Psoas muscle (tissue), 7 donors: ENCODE measurements at regions not wholly inside any gene's neighbourhood (a gene's known extent, or its start where the extent isn't known, plus 50 kb on each side); places are given as distances from the start of the nearest gene placed in this dataset.

Source experiments
- ATAC-seq, 4 donors: fragments of 200-7000 bp; cut with Tn5 transposase; one replicate each; pipeline ENCODE4 v1.9.1; 2020; ENCODE audit warnings: moderate library complexity in 3 of 4, mild to moderate bottlenecking in 2 of 4
- DNase-seq, 2 donors: peaks; one replicate each; pipeline ENCODE4 v3.0.0-alpha.2; 2020
- H3K27ac ChIP-seq: fragments of 200-600 bp; one replicate; pipeline ENCODE4 v1.8.0; 2022
- H3K27me3 ChIP-seq, 3 donors: fragments of 200-600 bp in 1 of 3; one replicate each; pipeline versions ENCODE4 v1.6.1 to v1.8.0; 2013 to 2022; ENCODE audit warnings: low read length in 2 of 3, mild to moderate bottlenecking in 2 of 3, moderate library complexity in 1 of 3; ENCODE audit not compliant: insufficient read depth in 3 of 3
- H3K36me3 ChIP-seq, 2 donors: fragments of 200-600 bp in 1 of 2; one replicate each; pipeline versions ENCODE4 v1.6.1 to v1.8.0; 2013 to 2022; ENCODE audit warnings: low read depth in 1 of 2, mild to moderate bottlenecking in 1 of 2, moderate library complexity in 1 of 2; ENCODE audit not compliant: insufficient read depth in 1 of 2
- H3K4me1 ChIP-seq: fragments of 200-600 bp; one replicate; pipeline ENCODE4 v1.8.0; 2022
- H3K4me3 ChIP-seq: fragments of 200-600 bp; one replicate; pipeline ENCODE4 v1.8.0; 2022; ENCODE audit warnings: mild to moderate bottlenecking
- H3K9me3 ChIP-seq: fragments of 200-600 bp; one replicate; pipeline ENCODE4 v1.8.0; 2022
- WGBS, 3 donors: extraction: QIAGEN DNeasy Blood & Tissue Kit; methylation state at CpG; one replicate each; pipeline versions ENCODE4 v1.1.6 to v1.1.7; 2013; 5-methylcytosine and 5-hydroxymethylcytosine counted together
- intact Hi-C, 2 donors: fragments of 100-400 bp; cut with DNase I; formaldehyde crosslinking; loops; one replicate each; pipeline versions ENCODE4 v1.11.0 to v1.14.2; 2022
- TF ChIP-seq, protein P1 (sequence below): fragments of 200-600 bp; IDR thresholded peaks from one replicate; pipeline ENCODE4 v1.8.0; 2022; ENCODE audit warnings: antibody characterized with exemption
- donor health status: healthy with polysubstance abuse.
- donor health status: DM: no; HTN: no; CAD: no; lungs with moderate emphysema.
- donor health status: Bipolar disorder and iron deficiency.
- donor health status: healthy.
- donor health status: DM: yes; HTN: yes; CAD: no.
- donor health status: DM: no; HTN: no; CAD: no.
- donor health status: DM: yes; HTN: yes; CAD: no.

DNA sequence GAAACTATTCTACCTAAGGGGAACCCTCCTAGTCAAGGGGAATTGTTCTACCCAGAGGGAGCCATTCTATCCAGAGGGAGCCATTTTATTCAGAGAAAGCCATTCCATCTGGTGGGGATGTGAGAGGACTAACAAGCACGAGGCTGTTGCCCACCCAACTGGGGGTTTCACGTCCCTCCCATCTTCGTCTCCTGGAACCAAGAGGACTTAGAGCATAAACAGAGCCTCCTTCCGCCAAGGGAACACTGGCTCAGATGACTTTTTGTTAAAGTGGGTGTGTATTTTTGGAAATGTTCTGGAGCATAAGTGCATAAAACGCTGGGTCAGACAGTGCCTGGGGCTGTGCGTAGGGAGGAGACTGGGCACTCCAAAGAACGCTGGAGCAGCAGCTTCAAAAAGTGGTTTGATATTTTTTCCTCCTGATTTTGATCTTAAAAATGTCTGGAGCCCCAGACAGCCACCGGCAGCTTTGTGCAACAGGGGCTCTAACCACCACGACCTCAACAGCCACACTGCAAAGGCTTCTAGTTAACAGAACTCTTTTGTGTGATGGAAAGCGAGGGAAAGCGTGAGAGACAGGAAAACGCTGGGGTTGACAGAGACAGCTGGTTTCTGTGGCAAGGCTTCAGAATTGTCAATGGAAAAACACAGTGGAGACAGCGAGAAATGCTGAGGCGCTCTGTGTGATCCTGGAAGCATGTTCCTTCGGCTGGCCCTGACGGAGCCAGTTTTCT is 363.6 kb upstream of the CAMK1G start:
- no peaks in the 10 kb centered on the region for H3K9me3 ChIP-seq
- no peak overlapping the region for H3K27ac ChIP-seq
- intact Hi-C loops = no loop called here
- no peaks in the 10 kb centered on the region for H3K36me3 ChIP-seq
- WGBS, 3 donors = 25 to 35% (median 28%) methylated on average over 16 of the region's 16 CpGs
- ATAC-seq (no peak), DNase-seq (no peak)
- TF ChIP-seq, protein P1, sequence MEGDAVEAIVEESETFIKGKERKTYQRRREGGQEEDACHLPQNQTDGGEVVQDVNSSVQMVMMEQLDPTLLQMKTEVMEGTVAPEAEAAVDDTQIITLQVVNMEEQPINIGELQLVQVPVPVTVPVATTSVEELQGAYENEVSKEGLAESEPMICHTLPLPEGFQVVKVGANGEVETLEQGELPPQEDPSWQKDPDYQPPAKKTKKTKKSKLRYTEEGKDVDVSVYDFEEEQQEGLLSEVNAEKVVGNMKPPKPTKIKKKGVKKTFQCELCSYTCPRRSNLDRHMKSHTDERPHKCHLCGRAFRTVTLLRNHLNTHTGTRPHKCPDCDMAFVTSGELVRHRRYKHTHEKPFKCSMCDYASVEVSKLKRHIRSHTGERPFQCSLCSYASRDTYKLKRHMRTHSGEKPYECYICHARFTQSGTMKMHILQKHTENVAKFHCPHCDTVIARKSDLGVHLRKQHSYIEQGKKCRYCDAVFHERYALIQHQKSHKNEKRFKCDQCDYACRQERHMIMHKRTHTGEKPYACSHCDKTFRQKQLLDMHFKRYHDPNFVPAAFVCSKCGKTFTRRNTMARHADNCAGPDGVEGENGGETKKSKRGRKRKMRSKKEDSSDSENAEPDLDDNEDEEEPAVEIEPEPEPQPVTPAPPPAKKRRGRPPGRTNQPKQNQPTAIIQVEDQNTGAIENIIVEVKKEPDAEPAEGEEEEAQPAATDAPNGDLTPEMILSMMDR = no peak
- H3K4me3 ChIP-seq = no peak overlapping the region
- H3K27me3 ChIP-seq = peaks cover 0 to 2% (median 0%) of the 10 kb centered on the region in 3 donors
- H3K4me1 ChIP-seq = no peaks in the 10 kb centered on the region

DNA sequence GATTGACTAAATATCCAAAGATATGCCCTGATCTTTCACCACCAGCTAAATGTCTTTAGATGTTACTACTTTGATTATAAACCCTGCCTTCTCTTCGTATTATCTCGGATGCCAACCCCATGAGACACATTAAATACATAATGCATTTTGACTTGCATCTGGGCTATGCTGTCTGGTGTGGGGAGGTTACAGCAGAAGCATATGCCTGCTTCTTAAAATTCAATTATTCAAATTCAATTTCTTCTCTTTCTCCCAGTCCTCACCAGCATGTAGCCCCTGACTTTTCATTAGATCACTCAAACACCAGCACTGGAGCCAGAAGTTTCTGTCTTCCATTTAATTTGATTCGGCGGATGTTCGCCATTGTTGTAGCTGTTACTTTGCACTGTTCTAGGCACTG is 360.7 kb upstream of the CAMK1G start:
- WGBS, 3 donors = 87 to 93% (median 89%) methylated on average over 5 of the region's 5 CpGs
- Histone ChIP-seq H3K4me3 (no peak overlapping the region), H3K36me3 (no peaks in the 10 kb centered on the region), H3K4me1 (no peaks in the 10 kb centered on the region), H3K27me3 (peaks cover 0 to 2% (median 0%) of the 10 kb centered on the region in 3 donors), H3K27ac (no peak overlapping the region), H3K9me3 (no peaks in the 10 kb centered on the region)
- DNase-seq (no peak), ATAC-seq (no peak)
- intact Hi-C loops = no loop called here
- TF ChIP-seq, protein P1 = no peak

DNA sequence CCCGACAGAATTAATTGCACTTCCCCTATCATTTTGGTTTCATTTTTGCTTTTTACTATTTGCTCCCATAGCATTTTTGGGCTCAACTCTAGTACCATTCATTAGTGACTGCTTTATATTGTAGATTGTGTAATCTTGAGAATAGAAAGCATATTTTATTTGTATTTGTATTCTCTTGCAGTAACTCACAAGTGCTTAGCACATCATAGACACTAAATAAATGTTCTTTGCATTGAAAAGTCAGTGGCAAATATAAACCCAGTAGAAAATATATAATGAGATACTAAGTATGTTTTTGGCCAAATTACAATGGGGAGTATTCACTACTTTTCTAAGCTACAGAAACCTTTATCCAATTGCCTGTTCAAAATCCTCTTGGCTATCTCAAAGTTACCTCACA is 359.7 kb upstream of the CAMK1G start:
- Histone ChIP-seq H3K4me3 (no peak overlapping the region), H3K27me3 (peaks cover 0 to 2% (median 0%) of the 10 kb centered on the region in 3 donors), H3K36me3 (no peaks in the 10 kb centered on the region), H3K27ac (no peak overlapping the region), H3K4me1 (no peaks in the 10 kb centered on the region), H3K9me3 (no peaks in the 10 kb centered on the region)
- intact Hi-C loops = no loop called here
- DNase-seq = no peak
- TF ChIP-seq, protein P1 = no peak
- WGBS, 3 donors = 19 to 45% (median 42%) methylated on average over 1 of the region's 1 CpG
- ATAC-seq = no peak

DNA sequence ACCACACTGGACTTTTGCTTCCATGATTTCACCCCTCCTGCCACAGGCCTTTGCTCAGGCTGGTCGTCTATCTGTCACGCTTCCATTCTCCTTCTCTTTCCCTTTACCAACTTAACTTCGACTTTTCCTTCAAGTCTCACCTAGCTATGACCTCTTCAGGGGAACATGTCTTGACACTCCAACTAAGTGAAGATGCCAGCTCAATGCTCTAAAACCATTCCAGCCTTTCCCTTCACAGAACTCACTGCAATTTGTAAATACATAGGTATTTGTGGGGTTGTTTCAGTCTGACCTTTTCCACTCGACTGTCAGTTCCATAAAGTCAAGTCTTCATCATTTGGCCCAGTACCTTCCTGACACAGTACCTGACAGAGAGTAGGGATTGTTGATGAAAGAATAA is 358.6 kb upstream of the CAMK1G start:
- DNase-seq = no peak

More for the DNA sequence above, 358.6 kb upstream of the CAMK1G start:
- Histone ChIP-seq H3K36me3 (no peaks in the 10 kb centered on the region), H3K9me3 (no peaks in the 10 kb centered on the region), H3K4me3 (no peak overlapping the region), H3K27me3 (peaks cover 0 to 2% (median 0%) of the 10 kb centered on the region in 3 donors), H3K4me1 (no peaks in the 10 kb centered on the region), H3K27ac (no peak overlapping the region)
- intact Hi-C loops = no loop called here
- no peak for ATAC-seq
- WGBS, 3 donors = 81 to 83% (median 82%) methylated on average over 4 of the region's 4 CpGs
- TF ChIP-seq, protein P1 = no peak
